ENCODE measurements at regions not wholly inside any gene's neighbourhood (a gene's known extent, or its start where the extent isn't known, plus 50 kb on each side); places are given as distances from the start of the nearest gene placed in this dataset.

DNA sequence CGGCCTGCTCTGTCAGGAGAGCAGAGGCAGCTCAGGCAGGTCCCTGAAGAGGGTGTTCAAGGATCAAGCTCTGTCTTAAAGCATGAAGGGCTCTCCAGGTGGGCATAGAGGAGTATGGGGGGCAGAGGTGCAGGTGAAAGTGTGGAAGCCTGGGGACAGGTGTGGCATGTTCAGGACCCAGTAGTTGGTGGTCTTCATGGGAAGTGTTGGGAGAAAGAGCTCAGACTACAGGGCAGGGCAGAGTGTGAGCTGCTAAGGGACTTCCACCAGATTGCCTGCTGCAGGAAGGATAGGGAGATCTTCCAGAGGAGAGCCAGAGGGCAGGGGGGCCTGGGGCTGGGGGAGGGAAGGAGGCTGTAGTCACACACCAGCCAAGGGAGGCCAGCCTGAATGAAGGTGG is 156.5 kb upstream of the GDF10 start:
- DNase-seq, result no peak

DNA sequence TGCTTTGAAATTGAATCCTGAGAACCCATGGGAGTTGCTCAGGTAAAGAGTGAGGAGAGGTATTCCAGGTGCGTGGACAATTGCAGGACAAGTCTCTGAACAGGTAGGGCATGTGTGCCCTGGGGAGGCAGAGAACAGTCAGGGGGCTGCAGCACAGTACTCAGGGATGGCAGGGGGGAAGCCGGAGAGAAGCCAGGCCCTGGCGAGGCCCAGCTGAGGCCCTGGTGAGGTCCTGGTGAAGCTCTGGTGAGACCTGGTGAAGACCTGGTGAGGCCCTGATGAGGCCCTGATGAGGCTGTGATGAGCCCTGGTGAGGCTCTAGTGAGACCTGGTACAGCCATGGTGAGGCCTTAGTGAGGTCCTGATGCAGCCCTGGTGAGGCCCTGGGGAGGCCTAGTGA is 155.5 kb upstream of the GDF10 start:
- DNase-seq, result no peak

DNA sequence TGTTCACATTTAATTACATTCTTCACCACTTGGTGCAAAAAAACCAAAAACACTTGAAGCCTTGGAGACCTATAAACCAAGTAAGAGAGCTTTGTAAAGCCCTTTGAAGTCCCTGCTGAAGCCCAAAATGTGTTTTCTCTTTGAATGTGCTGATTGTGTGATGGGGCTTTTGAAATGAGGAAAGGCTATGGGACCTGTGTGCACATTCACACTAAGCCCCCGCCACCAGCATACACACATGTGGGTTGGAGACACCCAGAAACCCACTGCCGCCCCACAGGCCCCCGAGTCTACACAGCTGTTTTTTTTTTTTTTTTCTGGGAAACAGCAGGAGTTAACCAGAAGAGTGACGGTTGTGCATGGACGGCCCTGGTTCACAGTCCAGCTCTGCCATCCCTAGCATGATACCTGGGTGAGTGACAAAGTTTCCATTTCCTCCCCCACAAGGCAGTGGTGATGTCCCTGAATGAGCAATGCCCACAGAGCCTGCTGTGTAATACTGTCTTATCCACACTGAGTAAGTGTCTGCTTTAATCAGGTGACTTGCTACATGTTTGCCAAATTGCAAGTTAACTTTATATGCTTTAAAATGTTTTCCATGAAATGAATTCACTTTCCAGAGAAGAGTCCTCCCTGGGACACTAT is 154.6 kb upstream of the GDF10 start:
- DNase-seq, result no peak

DNA sequence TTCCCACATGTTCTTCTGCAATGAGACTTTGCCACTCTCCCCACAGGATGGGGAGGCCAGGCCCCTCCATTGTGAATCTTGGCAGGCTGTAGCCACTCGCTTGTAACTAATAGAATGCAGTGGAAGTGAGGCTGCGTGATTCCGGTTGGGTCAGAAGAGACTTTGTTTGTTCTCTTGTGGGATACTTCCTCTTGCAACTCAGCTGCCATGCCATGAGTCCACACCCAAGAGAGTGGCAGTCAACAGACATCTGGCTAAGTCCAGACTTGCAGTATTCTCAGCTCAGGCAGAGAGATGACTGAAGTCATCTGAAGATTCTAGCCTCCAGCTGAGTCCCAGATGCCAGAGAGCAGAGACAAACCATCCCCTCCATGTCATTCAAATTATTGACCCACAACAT is 153.4 kb upstream of the GDF10 start:
- no peak for DNase-seq

DNA sequence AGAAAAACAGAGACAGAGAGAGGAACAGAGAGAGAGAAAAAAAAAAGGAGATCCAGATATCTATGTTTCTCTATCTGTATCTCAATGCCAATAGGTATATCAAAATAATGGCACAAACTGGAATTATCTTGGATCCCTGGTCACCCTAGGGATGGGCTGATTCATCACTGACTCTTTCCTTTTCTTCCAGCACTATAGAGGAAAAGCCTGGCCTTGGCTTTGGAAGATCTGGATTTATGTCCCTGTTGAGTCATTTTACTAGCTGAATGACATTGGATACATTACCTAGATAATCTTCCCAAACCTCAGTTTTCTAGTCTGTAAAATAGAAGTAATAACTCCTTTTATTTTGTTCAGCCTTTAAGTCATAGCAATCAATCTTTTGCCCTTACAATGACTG is 152.8 kb upstream of the GDF10 start:
- no peak for DNase-seq

DNA sequence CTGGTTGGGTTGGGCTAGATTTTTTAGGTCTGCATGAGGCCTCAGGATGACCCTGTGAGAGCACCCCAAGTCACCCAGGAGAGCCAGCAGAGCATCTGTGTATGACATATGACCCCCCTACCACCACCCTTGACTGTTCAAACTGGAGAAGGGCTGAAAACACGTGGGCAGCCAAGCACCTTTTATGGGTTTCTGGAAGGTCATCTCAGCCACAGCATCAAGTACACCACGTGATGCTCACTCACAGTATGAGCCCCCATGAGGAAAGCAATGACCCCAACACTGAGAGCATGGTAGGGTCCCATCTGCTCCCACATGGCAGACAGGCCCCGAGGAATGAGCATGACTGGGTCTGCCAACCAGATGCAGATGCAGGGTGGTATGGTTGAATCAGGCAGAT is 149.4 kb upstream of the GDF10 start:
- no peak for DNase-seq

DNA sequence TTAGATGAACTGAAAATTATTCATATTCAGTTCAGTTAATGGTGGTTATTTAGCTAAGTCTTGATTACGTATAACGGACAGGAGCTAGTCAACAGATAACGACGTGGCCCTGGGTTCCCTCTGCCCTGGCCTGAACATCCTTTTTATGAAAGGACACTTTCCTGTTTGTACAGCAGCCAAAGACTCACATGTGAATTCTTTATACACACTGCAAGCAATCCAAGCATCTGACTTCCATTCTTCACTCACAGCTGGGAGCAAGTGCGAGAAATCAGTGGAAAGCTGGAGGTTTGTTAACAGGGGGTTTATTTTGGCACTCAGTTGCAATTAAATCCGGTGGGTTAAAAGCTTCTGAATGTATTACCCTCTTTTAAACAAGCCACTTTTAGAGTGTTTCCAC is 148.1 kb upstream of the GDF10 start:
- DNase-seq, result no peak

GRCh38 chr10:47152861-47153349 is 147.1 kb upstream of the GDF10 start:
- no peak for DNase-seq

- no peak for DNase-seq
These were observed 145.2 kb upstream of the GDF10 start for GRCh38 chr10:47154762-47155161.

DNA sequence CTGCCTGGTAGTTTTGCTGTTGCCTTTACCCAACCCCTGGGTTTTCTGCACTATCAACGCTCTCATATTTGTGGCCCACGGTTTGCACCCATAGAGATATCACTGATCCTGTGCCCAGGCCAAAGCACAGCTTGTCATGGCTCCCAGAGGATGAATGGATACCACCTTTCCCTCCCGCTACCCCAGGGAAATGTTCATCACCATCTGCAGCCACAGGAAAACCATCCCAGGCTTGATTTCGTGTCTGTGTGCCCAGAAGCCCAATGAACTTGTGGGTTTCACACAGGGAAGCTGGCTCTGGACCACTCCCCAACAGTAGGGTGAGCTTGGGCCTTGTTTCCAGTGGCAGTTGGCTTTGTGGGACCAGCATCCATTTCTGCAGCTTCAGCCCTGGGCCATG is 143.1 kb upstream of the GDF10 start:
- no peak for DNase-seq

DNA sequence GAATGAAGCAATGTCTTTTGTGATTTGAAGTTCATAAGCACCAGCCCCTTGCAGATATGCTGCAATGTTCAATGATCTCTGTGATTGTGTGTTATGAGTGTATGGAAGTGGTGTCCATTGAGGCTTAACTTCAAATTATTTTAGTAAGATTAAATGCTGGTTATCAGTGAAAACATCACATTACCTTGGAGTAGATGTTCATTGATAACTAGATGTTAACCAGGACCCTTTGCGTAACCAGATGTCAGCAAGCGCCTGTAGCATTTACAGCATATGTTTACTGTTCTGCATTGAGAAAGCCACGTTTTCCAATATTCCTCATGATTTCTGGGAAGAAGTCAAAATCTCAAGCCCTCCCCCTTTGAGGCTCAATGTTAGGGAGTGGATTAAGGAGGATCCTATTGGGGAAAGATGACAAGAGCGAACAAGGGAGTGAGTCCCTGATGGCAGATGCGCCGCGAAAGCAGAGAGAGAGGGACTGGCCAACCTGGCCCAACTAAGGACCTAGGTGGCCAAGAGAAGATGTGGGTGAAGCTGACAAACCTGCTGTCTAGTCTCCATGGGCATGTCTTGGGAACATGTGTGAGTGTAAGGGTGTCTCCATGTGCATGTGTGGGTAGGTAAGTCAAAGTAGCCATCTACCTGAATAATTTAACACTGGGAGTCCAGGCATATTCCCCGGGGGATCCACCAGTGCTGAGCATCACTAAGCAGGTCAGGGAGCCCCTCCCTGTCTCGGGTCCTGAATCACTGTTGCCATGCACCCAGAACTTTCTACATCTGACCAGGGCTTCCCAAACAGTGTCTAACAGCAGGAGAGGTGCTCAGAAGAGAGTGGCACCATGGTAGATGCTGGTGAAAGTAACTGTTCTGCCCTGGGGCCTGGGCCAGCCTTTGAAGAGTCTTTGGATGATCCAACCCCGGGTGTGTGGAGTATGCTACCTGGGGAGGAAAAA is 141.6 kb upstream of the GDF10 start:
- no peak for DNase-seq

DNA sequence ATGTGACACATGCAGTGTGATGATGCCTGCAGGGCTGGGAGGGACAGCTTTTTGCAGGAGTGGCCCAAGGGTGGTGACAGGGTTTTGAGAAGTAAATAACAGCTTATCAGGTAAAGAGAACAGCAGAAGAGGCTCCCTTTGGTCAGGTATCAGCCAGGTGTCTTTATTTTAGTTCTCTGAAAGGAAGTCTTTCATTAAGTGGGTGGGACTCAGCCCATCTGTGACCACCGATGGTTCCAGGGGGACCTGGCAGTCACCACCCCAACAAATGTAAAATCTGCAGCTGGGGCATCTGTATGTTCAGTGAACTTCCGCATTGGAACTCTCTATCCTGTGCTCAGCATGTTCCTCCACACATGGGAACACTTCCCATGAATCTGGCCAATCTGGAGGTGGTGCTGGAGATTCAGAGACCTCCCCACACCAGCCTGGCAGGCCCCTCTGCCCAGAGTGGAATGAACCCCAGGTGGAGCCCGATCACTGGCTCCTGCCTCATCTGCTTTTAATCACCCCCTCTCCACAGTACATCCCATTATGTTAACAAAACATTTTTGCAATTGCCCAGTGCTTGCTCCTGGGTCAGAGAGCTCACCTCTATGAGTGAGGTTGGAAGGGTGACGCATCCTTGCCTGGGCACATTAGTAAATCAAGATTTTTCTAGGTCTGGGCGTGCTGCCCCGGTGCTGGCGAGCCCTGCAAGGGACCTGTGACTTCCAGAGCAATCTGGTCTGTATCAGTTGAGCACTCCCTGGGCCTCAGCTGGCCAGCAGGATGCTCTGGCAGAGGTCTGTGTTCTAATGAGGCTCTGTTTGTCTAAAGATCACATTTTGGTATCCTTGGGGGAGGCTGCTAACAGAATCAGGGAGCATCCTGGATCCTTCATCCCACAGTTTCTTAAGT is 140.4 kb upstream of the GDF10 start:
- no peak for DNase-seq

GRCh38 chr10:47160261-47160908 is 139.6 kb upstream of the GDF10 start:
- DNase-seq, result no peak

DNA sequence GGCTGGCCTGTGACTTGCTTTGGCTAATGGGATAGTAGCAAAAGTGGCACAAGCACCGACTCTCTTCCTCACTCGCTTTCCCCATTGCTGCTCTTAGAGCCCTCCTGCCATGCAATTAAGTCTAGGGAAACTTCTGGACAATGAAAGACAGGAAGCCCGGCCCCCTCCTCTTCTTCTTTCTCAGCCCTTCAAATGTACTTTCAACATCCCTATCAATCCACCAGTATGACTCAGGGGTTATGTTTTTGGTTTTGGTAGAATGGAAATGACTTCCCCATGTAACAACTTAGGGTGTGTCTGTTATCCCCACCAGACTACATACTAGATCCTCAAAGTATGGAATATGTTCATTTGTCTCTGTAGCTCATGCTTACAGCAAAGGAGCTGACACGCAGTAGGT is 139.0 kb upstream of the GDF10 start:
- no peak for DNase-seq

DNA sequence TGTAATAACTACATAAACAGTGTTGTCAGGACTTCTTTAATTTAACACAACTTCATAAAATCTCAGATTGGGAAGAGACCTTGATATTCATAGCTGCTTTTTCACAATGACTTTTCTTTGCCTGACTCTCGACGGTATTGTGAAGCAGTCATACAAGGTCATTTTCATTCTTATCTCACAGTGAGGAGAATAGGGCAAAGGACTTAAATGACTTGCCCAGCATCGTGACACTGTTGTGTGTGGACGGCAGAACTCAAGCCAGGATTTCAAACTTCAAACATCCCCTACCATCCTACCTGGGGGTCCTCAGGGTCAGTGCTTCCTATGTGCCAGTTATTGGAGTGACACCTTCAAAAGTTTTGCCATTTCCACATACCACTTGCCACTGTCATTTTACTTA is 138.5 kb upstream of the GDF10 start:
- DNase-seq, result no peak

DNA sequence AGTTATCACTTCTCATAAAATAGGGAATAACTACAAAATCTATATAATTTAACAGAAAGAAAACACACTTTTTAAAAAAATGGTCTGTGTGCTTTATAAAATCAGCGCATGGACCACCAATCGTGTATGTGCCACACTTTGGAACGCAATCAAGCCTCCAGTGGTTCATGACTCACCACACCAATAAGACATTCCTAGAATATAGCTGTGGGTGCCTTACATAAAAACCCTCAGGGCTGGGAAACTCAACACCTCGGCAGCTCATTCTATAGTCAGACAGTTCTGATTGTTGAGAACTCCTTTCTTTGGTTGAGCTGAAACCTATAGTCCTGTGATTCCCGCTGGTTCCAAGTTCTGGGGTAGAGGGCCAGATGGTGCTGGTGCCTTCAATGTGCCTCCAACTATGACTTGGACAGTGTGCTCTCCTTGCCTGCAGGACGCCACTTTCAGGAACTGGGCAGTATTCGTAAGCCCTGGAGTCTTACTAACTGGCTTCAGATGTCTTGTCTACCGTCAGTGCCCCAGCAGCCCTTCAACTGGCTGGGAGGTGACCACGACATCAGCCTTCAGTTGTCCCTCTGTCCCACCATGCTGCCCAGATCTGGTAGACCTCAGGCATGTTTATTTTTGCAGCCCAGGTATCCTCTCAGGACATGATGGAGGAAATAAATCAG is 135.7 kb upstream of the GDF10 start:
- DNase-seq, result no peak

GRCh38 chr10:47164800-47165128 is 135.2 kb upstream of the GDF10 start:
- no peak for DNase-seq

- DNase-seq, result no peak
These were observed 134.8 kb upstream of the GDF10 start for GRCh38 chr10:47165168-47165710.

DNA sequence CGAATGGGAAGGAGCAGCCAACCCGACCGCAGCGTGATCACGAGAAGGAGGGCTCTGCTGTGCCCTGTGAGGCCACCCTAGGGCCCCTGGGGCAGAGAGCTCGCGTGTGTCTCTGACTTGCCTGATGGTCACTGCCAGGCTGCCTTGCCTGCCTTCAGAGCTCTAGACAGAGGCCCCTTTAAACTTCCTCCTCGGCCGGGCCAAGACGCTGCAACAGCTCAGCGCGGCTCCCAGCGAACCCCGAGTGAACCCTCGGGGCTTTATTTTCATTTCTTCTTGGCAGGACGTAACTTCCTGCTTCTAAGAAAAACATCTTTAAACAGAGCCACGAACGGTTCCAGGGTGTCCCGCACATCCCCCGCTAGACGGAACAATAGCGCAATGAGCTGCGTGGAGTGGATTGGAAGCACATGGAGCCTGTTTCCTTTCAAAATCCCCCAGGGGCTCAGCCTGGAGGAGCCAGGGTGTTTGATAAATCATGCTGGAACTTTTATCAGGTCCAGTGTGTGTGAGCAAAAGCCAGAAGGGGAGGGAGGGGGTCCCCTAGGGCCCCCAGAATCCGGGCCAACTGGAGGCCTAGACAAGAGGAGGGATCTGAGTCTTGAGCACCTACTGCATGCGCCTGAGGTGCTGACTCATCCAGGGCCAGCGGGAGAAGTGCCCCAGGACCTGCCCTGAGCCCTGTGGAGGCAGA is 134.1 kb upstream of the GDF10 start:
- peak; percentile 76 for DNase-seq

- DNase-seq, result no peak
These were observed 133.6 kb upstream of the GDF10 start for GRCh38 chr10:47166405-47166777.

Data from left kidney (tissue), 1 donor.